IMR-90 (cell line): ENCODE measurements at regions not wholly inside any gene's neighbourhood (a gene's known extent, or its start where the extent isn't known, plus 50 kb on each side); places are given as distances from the start of the nearest gene placed in this dataset.

Experiments
- ATAC-seq: fragments of 200-7000 bp; cut with Tn5 transposase; 2 replicates; pipeline ENCODE4 v1.9.1; 2020; ENCODE audit warnings: low read depth, mild to moderate bottlenecking, moderate library complexity
- BruUV-seq: library from RNA; stranded (reverse); fragments of 400-500 nt; replicated peaks from 2 replicates; lab custom pipeline; 2021; lab: Mats Ljungman, UMichigan
- CTCF ChIA-PET: fragments of 300-600 bp; formaldehyde crosslinking; extraction: SDS; loops from one replicate; lab custom pipeline; 2021; ENCODE audit warnings: antibody characterized with exemption; lab: Yijun Ruan, JAX
- POLR2A ChIA-PET: fragments of 300-600 bp; sonication (Branson Sonifier 250); formaldehyde crosslinking; loops from one replicate; lab custom pipeline; 2022; ENCODE audit warnings: antibody characterized with exemption; ENCODE audit not compliant: unreplicated experiment; lab: Charles Lee
- DNase-seq: peaks from one replicate; pipeline ENCODE4 v3.0.0; 2013
- H2AFZ ChIP-seq: replicated peaks from 2 replicates; pipeline ENCODE3; 2013; ENCODE audit warnings: low read length, mild to moderate bottlenecking; ENCODE audit not compliant: poor library complexity
- H2AK5ac ChIP-seq: 2 replicates; pipeline ENCODE4 v1.6.1; 2013; ENCODE audit warnings: low read depth, low read length, inconsistent platforms
- H2AK9ac ChIP-seq: replicated peaks from 2 replicates; pipeline ENCODE3; 2013; ENCODE audit warnings: mild to moderate bottlenecking, low read depth, low read length, moderate library complexity; ENCODE audit not compliant: poor library complexity
- H2BK120ac ChIP-seq: 2 replicates; pipeline ENCODE4 v1.6.1; 2013; ENCODE audit warnings: low read depth, low read length, inconsistent platforms
- H2BK15ac ChIP-seq: 3 replicates; pipeline ENCODE4 v1.6.1; 2013; ENCODE audit warnings: low read depth, low read length, inconsistent platforms
- H2BK20ac ChIP-seq: 2 replicates; pipeline ENCODE4 v1.6.1; 2013; ENCODE audit warnings: low read depth, mild to moderate bottlenecking, inconsistent platforms, low read length, moderate library complexity
- H2BK5ac ChIP-seq: 2 replicates; pipeline ENCODE4 v1.6.1; 2013; ENCODE audit warnings: mild to moderate bottlenecking, low read depth, low read length, inconsistent platforms; ENCODE audit not compliant: poor library complexity, severe bottlenecking
- H3K14ac ChIP-seq: replicated peaks from 2 replicates; pipeline ENCODE4 v1.6.1; 2013; ENCODE audit warnings: low read depth, low read length, inconsistent platforms
- H3K18ac ChIP-seq: 2 replicates; pipeline ENCODE4 v1.6.1; 2013; ENCODE audit warnings: low read depth, low read length, control low read depth
- H3K23ac ChIP-seq: 2 replicates; pipeline ENCODE4 v1.6.1; 2013; ENCODE audit warnings: low read depth, low read length, inconsistent platforms
- H3K27ac ChIP-seq: 2 replicates; pipeline ENCODE4 v1.5.1; 2013; ENCODE audit warnings: mild to moderate bottlenecking, control low read depth, low read length; ENCODE audit not compliant: insufficient read depth
- H3K27me3 ChIP-seq: 2 replicates; pipeline ENCODE4 v1.6.1; 2013; ENCODE audit warnings: low read length; ENCODE audit not compliant: control insufficient read depth, insufficient read depth
- H3K36me3 ChIP-seq: 2 replicates; pipeline ENCODE4 v1.6.1; 2013; ENCODE audit warnings: low read length, mixed read lengths; ENCODE audit not compliant: control insufficient read depth, insufficient read depth
- H3K4ac ChIP-seq: 2 replicates; pipeline ENCODE4 v1.6.1; 2013; ENCODE audit warnings: low read depth, low read length, inconsistent platforms
- H3K4me1 ChIP-seq: 2 replicates; pipeline ENCODE4 v1.6.1; 2013; ENCODE audit warnings: low read length, mixed read lengths; ENCODE audit not compliant: control insufficient read depth, insufficient read depth
- H3K4me2 ChIP-seq: 2 replicates; pipeline ENCODE4 v1.6.1; 2013; ENCODE audit warnings: low read depth, mild to moderate bottlenecking, control low read depth, low read length, moderate library complexity
- H3K4me3 ChIP-seq: 2 replicates; pipeline ENCODE4 v1.5.1; 2013; ENCODE audit warnings: low read depth, mild to moderate bottlenecking, control low read depth, low read length, moderate library complexity; ENCODE audit not compliant: insufficient read depth
- H3K56ac ChIP-seq: 2 replicates; pipeline ENCODE4 v1.6.1; 2013; ENCODE audit warnings: low read length, inconsistent platforms; ENCODE audit not compliant: insufficient read depth; ENCODE audit errors: extremely low read depth
- H3K79me1 ChIP-seq, 2 experiments: 2 replicates each; pipeline ENCODE4 v1.6.1; 2013; ENCODE audit warnings: low read length in 2 of 2, inconsistent platforms in 1 of 2, low read depth in 1 of 2
- H3K9ac ChIP-seq: 2 replicates; pipeline ENCODE4 v1.6.1; 2013; ENCODE audit warnings: low read depth, low read length, control low read depth
- H3K9me1 ChIP-seq: 2 replicates; pipeline ENCODE4 v1.6.1; 2013; ENCODE audit warnings: low read length, inconsistent platforms; ENCODE audit not compliant: insufficient read depth
- H3K9me3 ChIP-seq: 2 replicates; pipeline ENCODE4 v1.6.1; 2013; ENCODE audit warnings: low read length; ENCODE audit not compliant: control insufficient read depth, insufficient read depth
- H4K20me1 ChIP-seq: 2 replicates; pipeline ENCODE4 v1.6.1; 2013; ENCODE audit warnings: low read length, inconsistent platforms; ENCODE audit not compliant: insufficient read depth
- H4K5ac ChIP-seq: 2 replicates; pipeline ENCODE4 v1.6.1; 2013; ENCODE audit warnings: mild to moderate bottlenecking, low read depth, low read length, control low read depth
- H4K8ac ChIP-seq, 2 experiments: 2 replicates each; pipeline ENCODE4 v1.6.1; 2013; ENCODE audit warnings: low read depth in 2 of 2, low read length in 2 of 2, control low read depth in 1 of 2, inconsistent platforms in 1 of 2
- H4K91ac ChIP-seq: 2 replicates; pipeline ENCODE4 v1.6.1; 2013; ENCODE audit warnings: low read depth, low read length, inconsistent platforms; ENCODE audit not compliant: insufficient read depth
- BHLHE40 ChIP-seq: fragments of 150-350 bp; IDR thresholded peaks from 2 replicates; pipeline ENCODE4 v1.6.1; 2016; ENCODE audit warnings: mild to moderate bottlenecking, low read depth, low read length
- CEBPB ChIP-seq: IDR thresholded peaks from 2 replicates; pipeline ENCODE4 v1.6.1; 2012; ENCODE audit warnings: low read depth, low read length, improper control_type of control experiment
- CHD1 ChIP-seq: IDR thresholded peaks from 2 replicates; pipeline ENCODE4 v1.6.1; 2012; ENCODE audit warnings: low read depth, low read length, improper control_type of control experiment
- FOS ChIP-seq: fragments of 150-350 bp; IDR thresholded peaks from 2 replicates; pipeline ENCODE4 v1.6.1; 2016; ENCODE audit warnings: low read depth, low read length
- MXI1 ChIP-seq: IDR thresholded peaks from 2 replicates; pipeline ENCODE4 v1.6.1; 2012; ENCODE audit warnings: low read depth, mild to moderate bottlenecking, low read length, moderate library complexity, borderline replicate concordance
- NFE2L2 ChIP-seq: fragments of 150-350 bp; IDR thresholded peaks from 2 replicates; pipeline ENCODE4 v1.6.1; 2016; ENCODE audit warnings: low read depth, mild to moderate bottlenecking, low read length
- POLR2A ChIP-seq: IDR thresholded peaks from 2 replicates; pipeline ENCODE4 v1.6.1; 2012; ENCODE audit warnings: mild to moderate bottlenecking, low read depth, low read length
- RAD21 ChIP-seq: IDR thresholded peaks from 2 replicates; pipeline ENCODE4 v1.6.1; 2012; ENCODE audit warnings: low read length, improper control_type of control experiment
- RCOR1 ChIP-seq: IDR thresholded peaks from 2 replicates; pipeline ENCODE4 v1.6.1; 2012; ENCODE audit warnings: mild to moderate bottlenecking, low read length, improper control_type of control experiment; ENCODE audit not compliant: insufficient replicate concordance
- RFX5 ChIP-seq: IDR thresholded peaks from 2 replicates; pipeline ENCODE4 v1.8.0; 2012; ENCODE audit warnings: low read depth, mild to moderate bottlenecking, low read length, moderate library complexity
- WGBS, 2 experiments: methylation state at CpG; one replicate each; pipeline versions ENCODE4 v1.1.5 to v1.1.7; 2013; ENCODE audit warnings: missing lambda C conversion rate in 2 of 2; ENCODE audit not compliant: insufficient read length in 1 of 2; ENCODE audit errors: extremely low coverage in 2 of 2; 5-methylcytosine and 5-hydroxymethylcytosine counted together
- dilution Hi-C: fragments of 300-500 bp; cut with HindIII; formaldehyde crosslinking; loops from one replicate; pipeline ENCODE4 v1.14.3; 2018; ENCODE audit warnings: low sequenced_read_pairs; ENCODE audit not compliant: unreplicated experiment
- in situ Hi-C: fragments of 300-500 bp; cut with MboI; formaldehyde crosslinking; loops from 3 replicates; pipeline ENCODE4 v1.14.3; 2019; ENCODE audit warnings: low sequenced_read_pairs, inconsistent platforms, mixed read lengths
- intact Hi-C: fragments of 100-400 bp; cut with micrococcal nuclease; formaldehyde crosslinking; loops from 2 replicates; pipeline ENCODE4 v1.10.0; 2022

GRCh38 chr17:72338847-72339790, 218.3 kb downstream of the SOX9 start:
- H3K4ac ChIP-seq, result peak overlapping the region; percentile 91
- H2BK5ac ChIP-seq, result peak overlapping the region; percentile 91
- intact Hi-C loops, result loop anchor here (1.0 to 10.0 kb wide), 3 partner anchors 48 to 201 kb away; no protein-coding TSS in a partner anchor
- peak overlapping the region; percentile 87 for H3K18ac ChIP-seq
- H3K4me1 ChIP-seq, result peaks cover 23% of the 10 kb centered on the region
- ATAC-seq (peak; percentile 89), DNase-seq (peak; percentile 97)
- ChIA-PET CTCF (interaction anchor here (0.6 to 1.0 kb wide), 5 partner anchors 11 to 1962 kb away, joined by 3 to 5 read pairs (median 4); no protein-coding TSS in a partner anchor), POLR2A (interaction anchor here (0.7 kb wide), 1 partner anchor 70 kb away, joined by 3 read pairs; no protein-coding TSS in a partner anchor)
- peak overlapping the region; percentile 96 for H2BK15ac ChIP-seq
- peak overlapping the region; percentile 37 for H3K9ac ChIP-seq
- peak overlapping the region; percentile 86 for H3K27ac ChIP-seq
- dilution Hi-C loops, result no loop called here
- peak overlapping the region; percentile 84 for H3K56ac ChIP-seq
- no TSS peak for BruUV-seq
- no peaks in the 10 kb centered on the region for H3K27me3 ChIP-seq
- no peaks in the 10 kb centered on the region for H3K79me1 ChIP-seq
- H4K5ac ChIP-seq, result peak overlapping the region; percentile 81
- in situ Hi-C loops, result no loop called here
- peak overlapping the region; percentile 78 to 96 for H4K8ac ChIP-seq
- peak overlapping the region; percentile 80 for H2AFZ ChIP-seq
- peak overlapping the region; percentile 92 for H2BK120ac ChIP-seq
- peak overlapping the region; percentile 95 for H2BK20ac ChIP-seq
- no peak overlapping the region for H3K4me3 ChIP-seq
- no peaks in the 10 kb centered on the region for H3K9me3 ChIP-seq
- no peaks in the 10 kb centered on the region for H3K36me3 ChIP-seq
- H4K20me1 ChIP-seq, result no peaks in the 10 kb centered on the region
- H2AK9ac ChIP-seq, result peak overlapping the region; percentile 26
- H3K4me2 ChIP-seq, result peak overlapping the region; percentile 54
- peak overlapping the region; percentile 83; the same call in 1 of the 2 replicates for H3K23ac ChIP-seq
- peak; percentile 23; the same call in 1 of the 2 replicates for TF ChIP-seq RAD21
- TF ChIP-seq CEBPB, result peak; percentile 69
- peak; percentile 61; the same call in 1 of the 2 replicates for TF ChIP-seq FOS
- no peak for TF ChIP-seq NFE2L2
- TF ChIP-seq POLR2A, result peak; percentile 53; the same call in 1 of the 2 replicates
- TF ChIP-seq RCOR1, result no peak
- TF ChIP-seq BHLHE40, result no peak
- no peak for TF ChIP-seq MXI1
- TF ChIP-seq CHD1, result no peak
- no peak for TF ChIP-seq RFX5
- H3K9me1 ChIP-seq, result peaks cover 26% of the 10 kb centered on the region
- peak overlapping the region; percentile 93 for H4K91ac ChIP-seq
- peak overlapping the region; percentile 96 for H3K14ac ChIP-seq
- 0% methylated on average over 1 of the region's 12 CpGs; no CpG with 5 or more reads in 1 of the 2 experiments for WGBS, 2 experiments
- peak overlapping the region; percentile 99 for H2AK5ac ChIP-seq
